ENCODE measurements at regions not wholly inside any gene's neighbourhood (a gene's known extent, or its start where the extent isn't known, plus 50 kb on each side); places are given as distances from the start of the nearest gene placed in this dataset.
A peak's percentile ranks its signal among the peaks of the same experiment; 100 is the strongest.

DNA sequence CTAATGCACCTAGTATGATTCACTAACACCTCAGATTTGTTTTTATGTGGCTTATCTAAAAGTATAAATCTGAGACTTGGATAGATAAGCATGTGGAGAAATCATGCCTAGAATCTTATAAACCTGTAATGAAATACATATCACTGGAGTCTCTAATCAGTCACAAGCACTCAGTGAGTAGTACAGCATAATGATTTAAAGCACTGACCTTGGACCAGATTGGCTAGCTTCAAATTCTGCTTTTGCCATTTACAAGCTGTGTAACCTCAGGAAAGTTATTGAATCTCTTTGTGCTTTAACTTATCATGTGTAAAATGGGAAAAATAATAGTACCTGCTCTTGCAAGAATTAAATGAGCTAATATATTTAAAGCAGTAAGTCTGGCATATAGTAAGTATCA lies 61.2 kb upstream of the ALDH1A1 start:
- Mint-ChIP-seq H3K36me3 (no peaks in the 10 kb centered on the region), H3K4me3 (no peak overlapping the region), H3K9me3 (peaks cover 0 to 2% of the 10 kb centered on the region in 2 donors), H3K27ac (no peak overlapping the region), H3K27me3 (peaks cover 5 to 6% of the 10 kb centered on the region in 2 donors), H3K4me1 (peaks cover 0 to 2% of the 10 kb centered on the region in 2 donors)
- DNase-seq = no peak
- no peak for ATAC-seq (replicated peaks)

DNA sequence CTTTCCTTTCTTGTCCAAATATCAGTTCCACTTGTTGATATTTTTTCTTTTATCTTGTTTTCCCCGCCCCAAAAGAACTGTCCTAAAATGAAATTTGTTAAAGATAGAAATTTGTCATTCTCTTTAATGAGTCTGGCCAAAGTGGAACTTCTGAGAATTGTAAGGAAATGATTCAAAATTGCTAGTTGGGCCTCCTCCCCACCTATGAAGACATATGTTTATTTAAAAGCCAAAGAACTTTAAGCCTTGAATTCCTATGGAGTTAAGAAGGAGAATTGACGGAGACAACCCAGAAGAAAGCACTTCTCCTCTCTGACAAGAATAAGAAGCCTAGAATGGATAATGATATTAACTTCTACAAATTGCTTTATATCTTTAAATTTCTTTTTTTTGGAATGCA lies 59.1 kb upstream of the ALDH1A1 start:
- DNase-seq (no peak), ATAC-seq (replicated peaks) (no peak)
- Mint-ChIP-seq H3K9me3 (no peaks in the 10 kb centered on the region), H3K36me3 (no peaks in the 10 kb centered on the region), H3K27me3 (peaks cover 6 to 13% of the 10 kb centered on the region in 2 donors), H3K4me1 (peaks cover 0 to 4% of the 10 kb centered on the region in 2 donors), H3K27ac (no peak overlapping the region), H3K4me3 (no peak overlapping the region)

DNA sequence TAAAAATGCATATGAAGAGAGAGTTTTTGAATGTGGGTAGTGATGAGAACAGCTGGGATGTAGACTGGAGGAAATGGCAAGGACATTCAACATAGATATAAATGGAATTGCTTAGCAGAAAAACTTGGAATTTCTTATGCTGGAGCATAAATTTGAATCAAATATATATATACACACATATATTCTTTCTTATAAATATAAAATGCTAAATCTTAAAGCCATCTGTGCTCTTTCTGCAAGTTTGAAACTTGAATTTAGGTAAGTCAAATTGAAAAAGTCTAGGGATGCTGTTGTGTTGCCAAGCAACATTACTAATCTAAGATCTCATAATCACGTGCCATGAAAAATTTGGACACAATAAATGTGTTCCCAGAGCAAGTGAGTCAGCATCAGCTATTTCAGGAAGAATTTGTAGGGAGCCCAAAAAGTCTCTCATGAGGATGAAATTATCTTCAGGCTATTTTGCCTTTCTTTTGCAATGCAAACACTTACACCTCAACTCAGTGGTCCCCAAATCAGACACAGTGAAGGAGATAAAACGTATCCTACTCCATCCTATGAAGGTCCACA lies 58.4 kb upstream of the ALDH1A1 start:
- Mint-ChIP-seq H3K27me3 (peaks cover 6 to 13% of the 10 kb centered on the region in 2 donors), H3K27ac (no peak overlapping the region), H3K9me3 (no peaks in the 10 kb centered on the region), H3K36me3 (no peaks in the 10 kb centered on the region), H3K4me3 (no peak overlapping the region), H3K4me1 (peaks cover 0 to 4% of the 10 kb centered on the region in 2 donors)
- ATAC-seq (replicated peaks) (no peak), DNase-seq (no peak)

DNA sequence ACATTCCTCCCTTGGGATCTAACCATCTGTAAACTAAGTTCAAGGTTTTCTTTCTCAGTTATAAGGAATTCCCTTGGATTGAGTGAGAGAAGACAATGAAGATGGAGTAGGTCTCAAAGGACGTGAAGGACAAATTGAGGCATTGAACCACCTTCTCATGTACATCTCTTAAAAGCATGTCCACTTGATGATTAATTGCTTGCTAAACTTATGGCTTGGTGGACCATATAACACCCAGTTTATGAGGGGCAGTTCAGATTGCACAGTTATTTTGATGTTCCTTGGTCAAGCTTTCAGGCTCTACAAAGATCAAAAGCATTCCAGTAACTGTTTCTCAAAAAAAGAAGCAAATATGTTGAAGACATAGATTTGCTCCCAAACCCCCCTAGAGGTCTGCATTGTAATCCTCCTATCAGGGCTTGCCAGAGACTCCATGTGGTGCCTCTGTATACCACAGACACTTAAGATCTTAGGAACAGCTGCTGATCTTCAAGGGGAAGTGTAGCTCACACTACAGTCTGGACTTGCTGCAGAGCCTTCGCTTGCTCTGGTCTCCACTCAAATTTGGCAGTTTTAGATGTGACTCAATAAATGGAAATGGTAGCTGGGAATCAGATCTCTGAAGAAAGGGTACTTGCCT lies 56.9 kb upstream of the ALDH1A1 start:
- H3K9me3 Mint-ChIP-seq = no peaks in the 10 kb centered on the region
- no peak overlapping the region for H3K4me3 Mint-ChIP-seq
- ATAC-seq (replicated peaks) (peak; percentile 42 to 58), DNase-seq (no peak)
- peaks cover 6 to 17% of the 10 kb centered on the region in 2 donors for H3K27me3 Mint-ChIP-seq
- no peak overlapping the region for H3K27ac Mint-ChIP-seq
- no peaks in the 10 kb centered on the region for H3K36me3 Mint-ChIP-seq
- H3K4me1 Mint-ChIP-seq = peaks cover 0 to 4% of the 10 kb centered on the region in 2 donors

DNA sequence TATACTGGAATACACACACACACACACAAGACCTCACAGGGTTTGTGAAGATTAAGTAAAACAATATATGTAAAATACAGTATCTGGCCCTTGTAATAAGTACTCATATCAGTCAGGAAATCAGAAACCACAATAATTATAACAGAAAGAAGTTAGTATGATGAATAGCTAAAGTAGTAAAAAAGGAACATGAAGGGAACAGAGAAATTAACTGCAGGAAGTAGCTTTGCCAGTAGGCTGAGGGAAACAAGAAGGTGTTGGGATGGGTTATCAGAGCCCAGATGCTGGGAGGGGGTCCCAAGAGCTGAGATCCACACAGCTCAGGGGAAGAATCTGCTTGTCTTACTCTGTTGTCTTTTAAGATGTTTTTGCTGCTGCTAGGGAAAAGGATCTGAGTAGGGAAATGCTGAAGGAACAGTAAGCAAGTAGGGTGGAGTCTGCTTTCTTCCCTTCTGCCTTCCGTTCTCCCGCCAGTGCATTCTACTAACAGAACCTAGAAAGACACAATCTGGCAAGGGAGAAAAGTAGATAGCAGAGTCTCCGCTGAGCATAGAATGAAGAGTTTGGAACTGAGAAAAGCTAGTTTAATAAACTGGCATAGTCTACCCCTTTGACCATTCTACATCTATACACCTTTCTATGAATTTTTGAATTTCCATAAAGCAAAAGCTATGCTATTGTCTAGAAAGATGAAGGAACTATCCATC lies 55.3 kb upstream of the ALDH1A1 start:
- no peak overlapping the region for H3K4me3 Mint-ChIP-seq
- no peak overlapping the region for H3K27ac Mint-ChIP-seq
- DNase-seq = no peak
- no peak for ATAC-seq (replicated peaks)
- no peaks in the 10 kb centered on the region for H3K36me3 Mint-ChIP-seq
- no peaks in the 10 kb centered on the region for H3K9me3 Mint-ChIP-seq
- H3K27me3 Mint-ChIP-seq = peaks cover 6 to 17% of the 10 kb centered on the region in 2 donors
- peaks cover 0 to 4% of the 10 kb centered on the region in 2 donors for H3K4me1 Mint-ChIP-seq

- Mint-ChIP-seq H3K4me3 (no peak overlapping the region), H3K27ac (no peak overlapping the region), H3K36me3 (no peaks in the 10 kb centered on the region), H3K4me1 (peaks cover 0 to 4% of the 10 kb centered on the region in 2 donors), H3K9me3 (no peaks in the 10 kb centered on the region), H3K27me3 (peaks cover 6 to 17% of the 10 kb centered on the region in 2 donors)
- DNase-seq (no peak), ATAC-seq (replicated peaks) (no peak)
Observed at GRCh38 chr9:73006986-73007385, 54.1 kb upstream of the ALDH1A1 start.

All from stimulated activated naive B cell treated with anti-CD40 and anti-IgM and Interleukin-4, amounts not matched to agents 10 μg/mL and 1 μg/mL and 100 μg/mL, for 72 hours (primary cell).